CD4-positive, alpha-beta T cell (primary cell): ENCODE measurements at regions not wholly inside any gene's neighbourhood (a gene's known extent, or its start where the extent isn't known, plus 50 kb on each side); places are given as distances from the start of the nearest gene placed in this dataset.

Experiments
- ATAC-seq: fragments of 200-7000 bp; cut with Tn5 transposase; one replicate; pipeline ENCODE4 v1.10.0; 2022; ENCODE audit warnings: mild to moderate bottlenecking; ENCODE audit not compliant: poor library complexity
- CTCF ChIA-PET: fragments of 350-600 bp; sonication (Branson Sonifier 250); formaldehyde crosslinking; loops from one replicate; lab custom pipeline; 2021; ENCODE audit warnings: antibody characterized with exemption, inconsistent platforms; lab: Charles Lee
- POLR2A ChIA-PET: fragments of 350-600 bp; sonication (Branson Sonifier 250); formaldehyde crosslinking; loops from one replicate; lab custom pipeline; 2021; ENCODE audit warnings: antibody characterized with exemption, inconsistent platforms; lab: Charles Lee
- DNase-seq, 14 experiments: peaks; one replicate each; pipeline ENCODE4 v3.0.0-alpha.2; 2013 to 2020; ENCODE audit warnings: mixed read lengths in 2 of 14
- H3K27ac ChIP-seq, 2 donors: one replicate each; pipeline versions ENCODE4 v1.5.1 to v1.7.0; 2013; ENCODE audit warnings: low read length in 2 of 2, low read depth in 1 of 2, mild to moderate bottlenecking in 1 of 2
- H3K27me3 ChIP-seq, 2 experiments: 1 replicate in 1 of 2; 2 replicates in 1 of 2; pipeline versions ENCODE4 v1.6.1 to v1.7.0; 2013; ENCODE audit warnings: low read length in 2 of 2, control low read depth in 1 of 2, mild to moderate bottlenecking in 1 of 2, moderate library complexity in 1 of 2; ENCODE audit not compliant: insufficient read depth in 2 of 2, control insufficient read depth in 1 of 2
- H3K36me3 ChIP-seq: one replicate; pipeline ENCODE4 v1.6.1; 2013; ENCODE audit warnings: low read length, control low read depth; ENCODE audit not compliant: insufficient read depth
- H3K4me1 ChIP-seq: one replicate; pipeline ENCODE4 v1.6.1; 2013; ENCODE audit warnings: low read length, control low read depth; ENCODE audit not compliant: insufficient read depth
- H3K4me3 ChIP-seq: one replicate; pipeline ENCODE4 v1.5.1; 2013; ENCODE audit warnings: mild to moderate bottlenecking, low read length, moderate library complexity
- H3K9me3 ChIP-seq, 2 experiments: 1 replicate in 1 of 2; 2 replicates in 1 of 2; pipeline versions ENCODE4 v1.6.1 to v1.7.0; 2013; ENCODE audit warnings: low read length in 2 of 2, mild to moderate bottlenecking in 2 of 2, control low read depth in 1 of 2, moderate library complexity in 1 of 2; ENCODE audit not compliant: control insufficient read depth in 1 of 2, insufficient read depth in 1 of 2
- H3K27ac Mint-ChIP-seq: one replicate; pipeline ENCODE4 v1.8.0; 2020; ENCODE audit warnings: mixed read lengths
- H3K27me3 Mint-ChIP-seq: one replicate; pipeline ENCODE4 v1.8.0; 2021; ENCODE audit warnings: mixed read lengths
- H3K36me3 Mint-ChIP-seq: one replicate; pipeline ENCODE4 v1.8.0; 2021; ENCODE audit warnings: low read depth, mixed read lengths
- H3K4me1 Mint-ChIP-seq: one replicate; pipeline ENCODE4 v1.8.0; 2021; ENCODE audit warnings: low read depth, mixed read lengths
- H3K4me3 Mint-ChIP-seq: one replicate; pipeline ENCODE4 v1.8.0; 2020; ENCODE audit warnings: mild to moderate bottlenecking, mixed read lengths
- H3K9me3 Mint-ChIP-seq: one replicate; pipeline ENCODE4 v1.8.0; 2020; ENCODE audit warnings: mixed read lengths
- intact Hi-C, 2 experiments: fragments of 100-400 bp; cut with DNase I in 1 of 2; cut with micrococcal nuclease in 1 of 2; formaldehyde crosslinking; loops; one replicate each; pipeline versions ENCODE4 v1.15.1 to v1.9.0; 2023 to 2025; cut with DNase I, micrococcal nuclease
- TF ChIP-seq, protein P1 (sequence below): fragments of 200-600 bp; IDR thresholded peaks from one replicate; pipeline ENCODE4 v1.8.0; 2022; ENCODE audit warnings: antibody characterized with exemption, mild to moderate bottlenecking

DNA sequence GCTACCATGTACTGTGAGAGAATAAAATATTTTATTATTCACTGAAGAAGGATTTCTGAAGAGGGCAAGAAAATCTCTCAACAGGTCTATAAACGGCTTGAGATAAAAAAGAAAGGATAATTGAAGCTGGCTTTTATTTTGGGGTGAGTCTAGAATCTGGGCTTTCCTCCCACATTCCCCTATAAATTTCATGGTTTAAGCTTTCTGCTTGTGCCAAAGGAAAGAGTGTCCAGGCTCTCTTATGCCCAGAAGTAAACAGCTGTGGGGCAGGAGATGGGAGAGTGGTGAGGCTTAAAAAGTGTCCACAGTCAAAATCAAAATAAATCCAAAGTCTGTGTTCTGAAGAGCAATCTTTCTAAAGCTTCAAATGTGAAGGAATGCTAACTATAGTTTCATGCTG, 942.2 kb upstream of the MIR17HG start:
- ChIA-PET POLR2A (no interaction called here), CTCF (no interaction called here)
- ATAC-seq (no peak), DNase-seq (no peak)
- no peaks in the 10 kb centered on the region for H3K36me3 Mint-ChIP-seq
- no peaks in the 10 kb centered on the region for H3K4me1 Mint-ChIP-seq
- Histone ChIP-seq H3K9me3 (peaks cover 0 to 19% of the 10 kb centered on the region in 2 experiments), H3K36me3 (no peaks in the 10 kb centered on the region), H3K27me3 (no peaks in the 10 kb centered on the region), H3K27ac (no peak overlapping the region), H3K4me3 (no peak overlapping the region), H3K4me1 (no peaks in the 10 kb centered on the region)
- H3K4me3 Mint-ChIP-seq = no peak overlapping the region
- intact Hi-C loops = no loop called here
- H3K9me3 Mint-ChIP-seq = peaks cover 14% of the 10 kb centered on the region
- H3K27ac Mint-ChIP-seq = no peak overlapping the region
- H3K27me3 Mint-ChIP-seq = no peaks in the 10 kb centered on the region
- TF ChIP-seq, protein P1, sequence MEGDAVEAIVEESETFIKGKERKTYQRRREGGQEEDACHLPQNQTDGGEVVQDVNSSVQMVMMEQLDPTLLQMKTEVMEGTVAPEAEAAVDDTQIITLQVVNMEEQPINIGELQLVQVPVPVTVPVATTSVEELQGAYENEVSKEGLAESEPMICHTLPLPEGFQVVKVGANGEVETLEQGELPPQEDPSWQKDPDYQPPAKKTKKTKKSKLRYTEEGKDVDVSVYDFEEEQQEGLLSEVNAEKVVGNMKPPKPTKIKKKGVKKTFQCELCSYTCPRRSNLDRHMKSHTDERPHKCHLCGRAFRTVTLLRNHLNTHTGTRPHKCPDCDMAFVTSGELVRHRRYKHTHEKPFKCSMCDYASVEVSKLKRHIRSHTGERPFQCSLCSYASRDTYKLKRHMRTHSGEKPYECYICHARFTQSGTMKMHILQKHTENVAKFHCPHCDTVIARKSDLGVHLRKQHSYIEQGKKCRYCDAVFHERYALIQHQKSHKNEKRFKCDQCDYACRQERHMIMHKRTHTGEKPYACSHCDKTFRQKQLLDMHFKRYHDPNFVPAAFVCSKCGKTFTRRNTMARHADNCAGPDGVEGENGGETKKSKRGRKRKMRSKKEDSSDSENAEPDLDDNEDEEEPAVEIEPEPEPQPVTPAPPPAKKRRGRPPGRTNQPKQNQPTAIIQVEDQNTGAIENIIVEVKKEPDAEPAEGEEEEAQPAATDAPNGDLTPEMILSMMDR = no peak

DNA sequence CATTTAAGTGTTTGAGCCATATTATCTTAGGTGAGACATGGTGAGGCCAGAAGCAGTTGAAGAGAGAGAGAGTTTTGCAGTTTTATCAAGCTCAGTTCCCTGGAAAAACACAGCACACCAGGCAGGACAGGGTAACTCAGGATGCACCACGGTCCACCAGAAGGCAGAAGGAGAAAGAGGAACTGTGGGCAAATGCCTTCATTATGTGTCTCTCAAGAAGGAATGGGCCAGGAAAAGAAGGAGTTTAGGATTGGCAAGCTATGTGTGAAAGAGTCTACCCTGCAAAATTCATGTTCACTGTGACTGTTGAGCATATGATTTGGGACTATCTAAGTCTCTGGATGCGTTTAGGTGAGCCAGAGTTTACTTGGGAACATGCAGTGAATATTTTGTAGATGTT, 934.5 kb upstream of the MIR17HG start:
- Histone ChIP-seq H3K4me3 (no peak overlapping the region), H3K9me3 (no peaks in the 10 kb centered on the region), H3K4me1 (no peaks in the 10 kb centered on the region), H3K27ac (no peak overlapping the region), H3K36me3 (no peaks in the 10 kb centered on the region), H3K27me3 (no peaks in the 10 kb centered on the region)
- DNase-seq (no peak), ATAC-seq (no peak)
- Mint-ChIP-seq H3K27me3 (no peaks in the 10 kb centered on the region), H3K27ac (no peak overlapping the region), H3K9me3 (peaks cover 8% of the 10 kb centered on the region), H3K4me3 (no peak overlapping the region), H3K4me1 (no peaks in the 10 kb centered on the region), H3K36me3 (no peaks in the 10 kb centered on the region)
- ChIA-PET CTCF (no interaction called here), POLR2A (no interaction called here)
- intact Hi-C loops = no loop called here
- TF ChIP-seq, protein P1 = no peak

GRCh38 chr13:90413548-90413947, 933.9 kb upstream of the MIR17HG start:
- no peak overlapping the region for H3K27ac Mint-ChIP-seq
- no peak for DNase-seq
- no peak overlapping the region for H3K4me3 ChIP-seq
- POLR2A ChIA-PET = no interaction called here
- ATAC-seq = no peak
- no peak overlapping the region for H3K4me3 Mint-ChIP-seq
- intact Hi-C loops = no loop called here
- H3K4me1 ChIP-seq = no peaks in the 10 kb centered on the region
- H3K27me3 ChIP-seq = no peaks in the 10 kb centered on the region
- TF ChIP-seq, protein P1 = no peak
- H3K36me3 Mint-ChIP-seq = no peaks in the 10 kb centered on the region
- H3K9me3 Mint-ChIP-seq = peaks cover 11% of the 10 kb centered on the region
- no peaks in the 10 kb centered on the region for H3K27me3 Mint-ChIP-seq
- CTCF ChIA-PET = no interaction called here
- H3K9me3 ChIP-seq = no peaks in the 10 kb centered on the region
- H3K4me1 Mint-ChIP-seq = no peaks in the 10 kb centered on the region
- no peak overlapping the region for H3K27ac ChIP-seq
- H3K36me3 ChIP-seq = no peaks in the 10 kb centered on the region
